Neural crest cell (in vitro differentiated cells): ENCODE measurements at regions not wholly inside any gene's neighbourhood (a gene's known extent, or its start where the extent isn't known, plus 50 kb on each side); places are given as distances from the start of the nearest gene placed in this dataset.

Experiments
- DNase-seq: peaks from one replicate; pipeline ENCODE4 v3.0.0; 2021; ENCODE audit warnings: low read depth, mixed read lengths, low spot score
- H3K27ac Mint-ChIP-seq: one replicate; pipeline ENCODE4 v1.8.0; 2021; ENCODE audit warnings: mild to moderate bottlenecking, mixed read lengths; ENCODE audit not compliant: unreplicated experiment
- H3K27me3 Mint-ChIP-seq: 2 replicates; pipeline ENCODE4 v1.8.0; 2021; ENCODE audit warnings: low read depth, mild to moderate bottlenecking, mixed read lengths
- H3K36me3 Mint-ChIP-seq: 2 replicates; pipeline ENCODE4 v1.8.0; 2021; ENCODE audit warnings: low read depth, mild to moderate bottlenecking, mixed read lengths
- H3K4me1 Mint-ChIP-seq: 2 replicates; pipeline ENCODE4 v1.8.0; 2021; ENCODE audit warnings: mixed read lengths
- H3K4me3 Mint-ChIP-seq: one replicate; pipeline ENCODE4 v1.8.0; 2021; ENCODE audit warnings: mild to moderate bottlenecking, mixed read lengths
- H3K9me3 Mint-ChIP-seq: 2 replicates; pipeline ENCODE4 v1.8.0; 2021; ENCODE audit warnings: mixed read lengths
- TF ChIP-seq, protein P1 (sequence below): fragments of 200-600 bp; sonication (generic); conservative IDR thresholded peaks from 2 replicates; pipeline ENCODE4 v1.5.0; 2021; ENCODE audit warnings: antibody characterized with exemption, mild to moderate bottlenecking

DNA sequence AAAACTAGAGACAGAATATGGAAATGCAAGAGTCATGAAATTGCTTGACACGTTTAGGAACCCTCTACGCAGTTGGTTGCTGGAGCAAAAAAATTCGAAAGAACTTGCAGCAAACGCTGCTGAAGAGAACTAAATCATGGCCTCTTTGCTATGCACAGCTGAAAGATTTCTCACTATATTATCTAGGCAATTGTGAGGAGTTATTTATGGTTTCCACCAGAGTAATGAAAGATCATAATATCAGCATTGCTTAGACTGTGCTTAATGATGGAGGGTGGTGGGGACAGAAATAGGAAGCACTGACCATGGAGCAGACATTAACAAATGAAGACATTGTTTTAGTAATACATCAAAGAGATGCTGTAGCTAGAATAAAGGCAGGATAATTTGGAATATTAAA is 593.4 kb upstream of the ZNF717 start:
- no peak for DNase-seq
- Mint-ChIP-seq H3K27ac (no peak overlapping the region), H3K4me1 (no peaks in the 10 kb centered on the region), H3K9me3 (no peaks in the 10 kb centered on the region), H3K36me3 (no peaks in the 10 kb centered on the region), H3K4me3 (no peak overlapping the region), H3K27me3 (no peaks in the 10 kb centered on the region)
- TF ChIP-seq, protein P1, sequence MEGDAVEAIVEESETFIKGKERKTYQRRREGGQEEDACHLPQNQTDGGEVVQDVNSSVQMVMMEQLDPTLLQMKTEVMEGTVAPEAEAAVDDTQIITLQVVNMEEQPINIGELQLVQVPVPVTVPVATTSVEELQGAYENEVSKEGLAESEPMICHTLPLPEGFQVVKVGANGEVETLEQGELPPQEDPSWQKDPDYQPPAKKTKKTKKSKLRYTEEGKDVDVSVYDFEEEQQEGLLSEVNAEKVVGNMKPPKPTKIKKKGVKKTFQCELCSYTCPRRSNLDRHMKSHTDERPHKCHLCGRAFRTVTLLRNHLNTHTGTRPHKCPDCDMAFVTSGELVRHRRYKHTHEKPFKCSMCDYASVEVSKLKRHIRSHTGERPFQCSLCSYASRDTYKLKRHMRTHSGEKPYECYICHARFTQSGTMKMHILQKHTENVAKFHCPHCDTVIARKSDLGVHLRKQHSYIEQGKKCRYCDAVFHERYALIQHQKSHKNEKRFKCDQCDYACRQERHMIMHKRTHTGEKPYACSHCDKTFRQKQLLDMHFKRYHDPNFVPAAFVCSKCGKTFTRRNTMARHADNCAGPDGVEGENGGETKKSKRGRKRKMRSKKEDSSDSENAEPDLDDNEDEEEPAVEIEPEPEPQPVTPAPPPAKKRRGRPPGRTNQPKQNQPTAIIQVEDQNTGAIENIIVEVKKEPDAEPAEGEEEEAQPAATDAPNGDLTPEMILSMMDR = no peak

DNA sequence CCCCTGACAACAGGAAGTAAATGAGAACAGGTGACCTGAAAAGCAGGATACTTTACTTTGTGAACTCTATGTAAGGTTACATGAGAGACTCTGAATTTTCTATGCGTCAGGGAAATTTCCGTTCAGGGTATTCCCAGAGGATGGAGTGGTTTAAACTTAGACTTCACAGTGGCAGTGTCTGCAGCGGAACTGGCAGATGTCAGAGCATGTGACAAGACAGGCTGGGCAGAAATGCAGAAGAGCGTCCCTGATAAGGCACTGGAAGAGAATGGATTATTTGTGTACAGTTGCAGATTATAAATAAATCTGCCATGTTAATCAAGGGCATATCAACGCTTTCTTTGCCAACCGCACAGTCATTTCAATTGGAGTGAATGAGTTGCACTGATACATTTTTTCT is 598.4 kb upstream of the ZNF717 start:
- H3K4me3 Mint-ChIP-seq = no peak overlapping the region
- H3K27ac Mint-ChIP-seq = no peak overlapping the region
- no peak for DNase-seq
- H3K4me1 Mint-ChIP-seq = no peaks in the 10 kb centered on the region
- peaks cover 4% of the 10 kb centered on the region for H3K9me3 Mint-ChIP-seq
- no peaks in the 10 kb centered on the region for H3K36me3 Mint-ChIP-seq
- H3K27me3 Mint-ChIP-seq = no peaks in the 10 kb centered on the region
- TF ChIP-seq, protein P1 = no peak

DNA sequence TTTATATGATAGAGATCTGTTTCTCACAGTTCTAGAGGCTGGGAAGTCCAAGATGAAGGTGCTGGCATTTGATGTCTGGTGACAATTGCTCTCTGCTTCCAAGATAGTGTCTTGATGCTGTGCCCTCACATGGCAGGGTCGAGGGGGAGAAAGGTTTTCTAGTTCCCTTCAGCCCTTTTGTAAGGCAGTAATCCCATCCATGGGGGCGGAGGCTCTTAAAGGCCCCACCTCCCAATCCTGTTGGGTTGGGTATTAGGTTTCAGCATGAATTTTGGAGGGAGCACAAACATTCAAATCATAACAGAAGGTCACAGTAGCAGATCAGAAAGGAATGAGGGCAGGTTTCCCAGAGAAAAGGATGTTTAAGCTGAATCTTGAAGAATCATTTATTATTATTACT is 601.7 kb upstream of the ZNF717 start:
- Mint-ChIP-seq H3K9me3 (peaks cover 4% of the 10 kb centered on the region), H3K27ac (no peak overlapping the region), H3K4me3 (no peak overlapping the region), H3K27me3 (no peaks in the 10 kb centered on the region), H3K36me3 (no peaks in the 10 kb centered on the region), H3K4me1 (no peaks in the 10 kb centered on the region)
- TF ChIP-seq, protein P1 = no peak
- DNase-seq = no peak

DNA sequence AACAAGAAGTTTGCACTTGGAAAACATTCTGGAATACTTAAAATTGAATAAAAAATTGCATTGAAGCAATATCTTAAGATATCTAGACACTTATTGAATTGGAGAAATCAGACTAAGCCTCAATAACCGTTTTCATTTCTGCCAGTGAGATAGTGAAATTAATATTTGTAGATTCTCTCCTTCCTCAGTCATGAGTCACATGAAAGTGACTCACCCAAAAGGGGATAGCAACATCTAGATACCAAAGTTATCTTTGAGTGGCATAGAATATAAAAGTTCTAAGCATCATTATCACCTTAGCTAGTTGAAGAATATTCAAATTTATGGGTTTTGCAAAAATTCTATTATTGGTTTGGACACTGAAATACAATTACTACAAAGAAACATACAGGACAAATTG is 614.8 kb upstream of the ZNF717 start:
- no peaks in the 10 kb centered on the region for H3K9me3 Mint-ChIP-seq
- no peaks in the 10 kb centered on the region for H3K27me3 Mint-ChIP-seq
- no peak for DNase-seq
- H3K4me1 Mint-ChIP-seq = no peaks in the 10 kb centered on the region
- H3K4me3 Mint-ChIP-seq = no peak overlapping the region
- no peak overlapping the region for H3K27ac Mint-ChIP-seq
- TF ChIP-seq, protein P1 = no peak
- no peaks in the 10 kb centered on the region for H3K36me3 Mint-ChIP-seq

DNA sequence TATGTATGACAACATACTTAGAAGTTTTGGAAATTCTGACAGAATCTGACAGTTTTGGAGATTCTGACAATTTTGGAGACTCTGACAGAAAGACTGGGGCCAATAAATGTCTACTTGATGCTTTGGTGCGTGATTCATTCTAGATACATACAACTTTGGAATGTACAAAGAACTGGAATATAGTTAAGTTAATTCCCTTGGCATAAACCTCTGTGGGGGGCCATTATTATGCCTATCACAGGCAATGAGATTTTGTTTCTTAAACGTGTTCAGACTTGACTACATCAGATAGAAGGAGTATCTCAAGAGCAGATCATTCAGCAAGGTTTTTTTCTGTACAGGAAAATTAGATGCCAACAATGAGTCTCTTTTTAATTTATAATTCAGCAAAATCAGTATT is 617.6 kb upstream of the ZNF717 start:
- TF ChIP-seq, protein P1 = no peak
- no peaks in the 10 kb centered on the region for H3K4me1 Mint-ChIP-seq
- no peak for DNase-seq
- H3K36me3 Mint-ChIP-seq = no peaks in the 10 kb centered on the region
- H3K4me3 Mint-ChIP-seq = no peak overlapping the region
- H3K9me3 Mint-ChIP-seq = no peaks in the 10 kb centered on the region
- H3K27me3 Mint-ChIP-seq = no peaks in the 10 kb centered on the region
- H3K27ac Mint-ChIP-seq = no peak overlapping the region

DNA sequence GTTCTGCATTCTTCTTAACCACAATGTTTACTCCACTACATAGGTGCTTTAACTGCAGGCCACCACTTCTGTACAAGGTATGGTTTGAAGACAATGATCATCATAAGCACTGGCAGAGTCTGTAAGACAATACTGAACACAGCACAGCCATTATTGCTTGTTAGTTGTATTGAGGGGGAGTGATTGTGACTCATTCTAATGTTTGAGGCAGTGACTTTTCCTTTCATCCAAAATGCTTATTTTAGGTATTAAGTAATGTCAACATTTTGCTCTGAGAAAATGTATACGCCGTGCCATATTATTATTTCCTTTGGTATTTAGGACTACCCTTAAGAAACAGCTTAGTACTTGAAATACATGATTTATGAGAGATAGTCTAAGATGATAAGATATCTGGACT is 618.2 kb upstream of the ZNF717 start:
- Mint-ChIP-seq H3K36me3 (no peaks in the 10 kb centered on the region), H3K4me1 (no peaks in the 10 kb centered on the region), H3K4me3 (no peak overlapping the region), H3K27me3 (no peaks in the 10 kb centered on the region), H3K9me3 (no peaks in the 10 kb centered on the region), H3K27ac (no peak overlapping the region)
- no peak for DNase-seq
- TF ChIP-seq, protein P1 = no peak
